Umbilical cord (tissue), 1 donor: ENCODE measurements at regions not wholly inside any gene's neighbourhood (a gene's known extent, or its start where the extent isn't known, plus 50 kb on each side); places are given as distances from the start of the nearest gene placed in this dataset.

ENCODE experiments used
- DNase-seq: peaks from one replicate; pipeline ENCODE4 v3.0.0-alpha.2; 2015; ENCODE audit warnings: low spot score

GRCh38 chr20:60363698-60364097 is 405.5 kb downstream of the CDH26 start:
- DNase-seq, result no peak

GRCh38 chr20:60365064-60365666 is 406.9 kb downstream of the CDH26 start:
- no peak for DNase-seq

GRCh38 chr20:60365882-60366281 is 407.7 kb downstream of the CDH26 start:
- DNase-seq, result no peak

GRCh38 chr20:60371384-60371783 is 413.2 kb downstream of the CDH26 start:
- no peak for DNase-seq

GRCh38 chr20:60372275-60372674 is 414.1 kb downstream of the CDH26 start:
- no peak for DNase-seq

- DNase-seq, result no peak
These were observed 414.6 kb downstream of the CDH26 start for GRCh38 chr20:60372822-60373221.

GRCh38 chr20:60378620-60379019 is 420.4 kb downstream of the CDH26 start:
- no peak for DNase-seq

GRCh38 chr20:60381643-60382400 is 423.6 kb downstream of the CDH26 start:
- DNase-seq, result no peak

- no peak for DNase-seq
These were observed 431.2 kb downstream of the CDH26 start for GRCh38 chr20:60389441-60389840.

- no peak for DNase-seq
These were observed 431.7 kb downstream of the CDH26 start for GRCh38 chr20:60389882-60390281.

- DNase-seq, result no peak
These were observed 437.8 kb downstream of the CDH26 start for GRCh38 chr20:60395991-60396390.

GRCh38 chr20:60400567-60400966 is 442.3 kb downstream of the CDH26 start:
- no peak for DNase-seq

GRCh38 chr20:60402189-60403058 is 444.2 kb downstream of the CDH26 start:
- no peak for DNase-seq

GRCh38 chr20:60403105-60403741 is 445.0 kb downstream of the CDH26 start:
- no peak for DNase-seq

GRCh38 chr20:60407011-60407771 is 449.0 kb downstream of the CDH26 start:
- no peak for DNase-seq

GRCh38 chr20:60407938-60408337 is 449.7 kb downstream of the CDH26 start:
- no peak for DNase-seq

GRCh38 chr20:60408435-60408834 is 450.2 kb downstream of the CDH26 start:
- DNase-seq, result no peak

GRCh38 chr20:60410618-60411264 is 452.5 kb downstream of the CDH26 start:
- no peak for DNase-seq

- no peak for DNase-seq
These were observed 453.6 kb downstream of the CDH26 start for GRCh38 chr20:60411813-60412212.

- no peak for DNase-seq
These were observed 462.5 kb downstream of the CDH26 start for GRCh38 chr20:60420676-60421229.
